ENCODE measurements at regions not wholly inside any gene's neighbourhood (a gene's known extent, or its start where the extent isn't known, plus 50 kb on each side); places are given as distances from the start of the nearest gene placed in this dataset.

- H3K4me1 ChIP-seq (ENCODE audit: low read depth) = no peaks in the 10 kb centered on the region
- peak in 1 of 2 donors; percentile 38 for DNase-seq (ENCODE audit: low read depth in 1 of 2, low spot score in 1 of 2)
- no peak for TF ChIP-seq CTCF (IDR thresholded peaks at IDR 0.05; ENCODE audit: low read depth, low read length)
- no peak overlapping the region for H3K4me3 ChIP-seq
- no peaks in the 10 kb centered on the region for H3K9me3 ChIP-seq (ENCODE audit: low read depth)
- H3K36me3 ChIP-seq = no peaks in the 10 kb centered on the region
- H3K27ac ChIP-seq = no peak overlapping the region
- no peaks in the 10 kb centered on the region for H3K27me3 ChIP-seq
These were observed 334.0 kb downstream of the TRIB2 start for GRCh38 chr2:13050764-13051163.

GRCh38 chr2:13052547-13052946 lies 335.8 kb downstream of the TRIB2 start:
- Histone ChIP-seq H3K4me3 (no peak overlapping the region), H3K27me3 (no peaks in the 10 kb centered on the region), H3K27ac (no peak overlapping the region), H3K36me3 (no peaks in the 10 kb centered on the region), H3K4me1 (ENCODE audit: low read depth) (no peaks in the 10 kb centered on the region), H3K9me3 (ENCODE audit: low read depth) (no peaks in the 10 kb centered on the region)
- no peak for TF ChIP-seq CTCF (IDR thresholded peaks at IDR 0.05; ENCODE audit: low read depth, low read length)
- no peak for DNase-seq (ENCODE audit: low read depth in 1 of 2, low spot score in 1 of 2)

GRCh38 chr2:13056259-13056843 lies 339.6 kb downstream of the TRIB2 start:
- Histone ChIP-seq H3K36me3 (no peaks in the 10 kb centered on the region), H3K4me3 (no peak overlapping the region), H3K27ac (no peak overlapping the region), H3K9me3 (ENCODE audit: low read depth) (no peaks in the 10 kb centered on the region), H3K4me1 (ENCODE audit: low read depth) (no peaks in the 10 kb centered on the region), H3K27me3 (no peaks in the 10 kb centered on the region)
- peak; percentile 54 for TF ChIP-seq CTCF (IDR thresholded peaks at IDR 0.05; ENCODE audit: low read depth, low read length)
- DNase-seq (ENCODE audit: low read depth in 1 of 2, low spot score in 1 of 2) = peak; percentile 26 to 31

GRCh38 chr2:13057671-13058070 lies 340.9 kb downstream of the TRIB2 start:
- H3K9me3 ChIP-seq (ENCODE audit: low read depth) = no peaks in the 10 kb centered on the region
- H3K27me3 ChIP-seq = no peaks in the 10 kb centered on the region
- no peak for DNase-seq (ENCODE audit: low read depth in 1 of 2, low spot score in 1 of 2)
- H3K4me3 ChIP-seq = no peak overlapping the region
- no peaks in the 10 kb centered on the region for H3K36me3 ChIP-seq
- TF ChIP-seq CTCF (IDR thresholded peaks at IDR 0.05; ENCODE audit: low read depth, low read length) = no peak
- no peaks in the 10 kb centered on the region for H3K4me1 ChIP-seq (ENCODE audit: low read depth)
- H3K27ac ChIP-seq = no peak overlapping the region

- no peak for TF ChIP-seq CTCF (IDR thresholded peaks at IDR 0.05; ENCODE audit: low read depth, low read length)
- no peak overlapping the region for H3K4me3 ChIP-seq
- H3K9me3 ChIP-seq (ENCODE audit: low read depth) = no peaks in the 10 kb centered on the region
- DNase-seq (ENCODE audit: low read depth in 1 of 2, low spot score in 1 of 2) = no peak
- no peaks in the 10 kb centered on the region for H3K4me1 ChIP-seq (ENCODE audit: low read depth)
- H3K36me3 ChIP-seq = no peaks in the 10 kb centered on the region
- no peak overlapping the region for H3K27ac ChIP-seq
- H3K27me3 ChIP-seq = no peaks in the 10 kb centered on the region
These were observed 349.9 kb downstream of the TRIB2 start for GRCh38 chr2:13066676-13067075.

- no peaks in the 10 kb centered on the region for H3K4me1 ChIP-seq (ENCODE audit: low read depth)
- DNase-seq (ENCODE audit: low read depth in 1 of 2, low spot score in 1 of 2) = no peak
- H3K27me3 ChIP-seq = no peaks in the 10 kb centered on the region
- TF ChIP-seq CTCF (IDR thresholded peaks at IDR 0.05; ENCODE audit: low read depth, low read length) = no peak
- H3K4me3 ChIP-seq = no peak overlapping the region
- no peak overlapping the region for H3K27ac ChIP-seq
- no peaks in the 10 kb centered on the region for H3K9me3 ChIP-seq (ENCODE audit: low read depth)
- H3K36me3 ChIP-seq = no peaks in the 10 kb centered on the region
These were observed 350.8 kb downstream of the TRIB2 start for GRCh38 chr2:13067508-13067907.

All from cardiac muscle cell (in vitro differentiated cells and primary cell).